ENCODE measurements at regions not wholly inside any gene's neighbourhood (a gene's known extent, or its start where the extent isn't known, plus 50 kb on each side); places are given as distances from the start of the nearest gene placed in this dataset.

- H3K36me3 Mint-ChIP-seq = no peaks in the 10 kb centered on the region
- no peak overlapping the region for H3K27ac Mint-ChIP-seq
- H3K9me3 Mint-ChIP-seq = no peaks in the 10 kb centered on the region
- H3K4me1 Mint-ChIP-seq = no peaks in the 10 kb centered on the region
- H3K4me3 Mint-ChIP-seq = no peak overlapping the region
- peaks cover 4 to 14% (median 6%) of the 10 kb centered on the region in 3 donors for H3K27me3 Mint-ChIP-seq (ENCODE audit: low read depth in 3 of 3)
- no peak for DNase-seq
Observed at GRCh38 chr14:101495827-101496775, 65.2 kb upstream of the DIO3 start.

- Mint-ChIP-seq H3K27ac (no peak overlapping the region), H3K36me3 (no peaks in the 10 kb centered on the region), H3K27me3 (ENCODE audit: low read depth in 3 of 3) (peaks cover 4 to 9% (median 5%) of the 10 kb centered on the region in 3 donors), H3K9me3 (no peaks in the 10 kb centered on the region), H3K4me1 (no peaks in the 10 kb centered on the region), H3K4me3 (no peak overlapping the region)
- no peak for DNase-seq
Observed at GRCh38 chr14:101496776-101497683, 64.3 kb upstream of the DIO3 start.

GRCh38 chr14:101497684-101498525 is 63.4 kb upstream of the DIO3 start:
- Mint-ChIP-seq H3K27ac (no peak overlapping the region), H3K4me1 (no peaks in the 10 kb centered on the region), H3K36me3 (no peaks in the 10 kb centered on the region), H3K27me3 (ENCODE audit: low read depth in 3 of 3) (peaks cover 2 to 13% (median 4%) of the 10 kb centered on the region in 3 donors), H3K4me3 (no peak overlapping the region), H3K9me3 (no peaks in the 10 kb centered on the region)
- no peak for DNase-seq

GRCh38 chr14:101498526-101498860 is 62.8 kb upstream of the DIO3 start:
- Mint-ChIP-seq H3K4me1 (no peaks in the 10 kb centered on the region), H3K27ac (no peak overlapping the region), H3K9me3 (no peaks in the 10 kb centered on the region), H3K36me3 (no peaks in the 10 kb centered on the region), H3K27me3 (ENCODE audit: low read depth in 3 of 3) (peaks cover 2 to 9% (median 4%) of the 10 kb centered on the region in 3 donors), H3K4me3 (no peak overlapping the region)
- DNase-seq = no peak

GRCh38 chr14:101499080-101499479 is 62.2 kb upstream of the DIO3 start:
- Mint-ChIP-seq H3K27ac (no peak overlapping the region), H3K36me3 (no peaks in the 10 kb centered on the region), H3K4me1 (no peaks in the 10 kb centered on the region), H3K4me3 (no peak overlapping the region), H3K27me3 (ENCODE audit: low read depth in 3 of 3) (peaks cover 4 to 12% (median 6%) of the 10 kb centered on the region in 3 donors), H3K9me3 (no peaks in the 10 kb centered on the region)
- no peak for DNase-seq

- H3K4me1 Mint-ChIP-seq = no peaks in the 10 kb centered on the region
- no peak for DNase-seq
- H3K27me3 Mint-ChIP-seq (ENCODE audit: low read depth in 3 of 3) = peaks cover 4 to 12% (median 6%) of the 10 kb centered on the region in 3 donors
- no peaks in the 10 kb centered on the region for H3K36me3 Mint-ChIP-seq
- no peaks in the 10 kb centered on the region for H3K9me3 Mint-ChIP-seq
- H3K27ac Mint-ChIP-seq = no peak overlapping the region
- H3K4me3 Mint-ChIP-seq = no peak overlapping the region
Observed at GRCh38 chr14:101499513-101499912, 61.8 kb upstream of the DIO3 start.

- H3K36me3 Mint-ChIP-seq = no peaks in the 10 kb centered on the region
- no peaks in the 10 kb centered on the region for H3K4me1 Mint-ChIP-seq
- no peak overlapping the region for H3K4me3 Mint-ChIP-seq
- no peak overlapping the region for H3K27ac Mint-ChIP-seq
- DNase-seq = no peak
- peaks cover 4 to 9% (median 6%) of the 10 kb centered on the region in 3 donors for H3K27me3 Mint-ChIP-seq (ENCODE audit: low read depth in 3 of 3)
- H3K9me3 Mint-ChIP-seq = no peaks in the 10 kb centered on the region
Observed at GRCh38 chr14:101500061-101500460, 61.2 kb upstream of the DIO3 start.

GRCh38 chr14:101500681-101501080 is 60.6 kb upstream of the DIO3 start:
- Mint-ChIP-seq H3K4me1 (no peaks in the 10 kb centered on the region), H3K4me3 (no peak overlapping the region), H3K9me3 (no peaks in the 10 kb centered on the region), H3K36me3 (no peaks in the 10 kb centered on the region), H3K27ac (no peak overlapping the region), H3K27me3 (ENCODE audit: low read depth in 3 of 3) (peaks cover 1 to 6% (median 6%) of the 10 kb centered on the region in 3 donors)
- no peak for DNase-seq

GRCh38 chr14:101501341-101501740 is 60.0 kb upstream of the DIO3 start:
- no peaks in the 10 kb centered on the region for H3K36me3 Mint-ChIP-seq
- H3K4me1 Mint-ChIP-seq = no peaks in the 10 kb centered on the region
- no peak overlapping the region for H3K4me3 Mint-ChIP-seq
- H3K27me3 Mint-ChIP-seq (ENCODE audit: low read depth in 3 of 3) = peaks cover 1 to 9% (median 6%) of the 10 kb centered on the region in 3 donors
- no peaks in the 10 kb centered on the region for H3K9me3 Mint-ChIP-seq
- no peak for DNase-seq
- no peak overlapping the region for H3K27ac Mint-ChIP-seq

GRCh38 chr14:101501858-101502615 is 59.3 kb upstream of the DIO3 start:
- Mint-ChIP-seq H3K27ac (no peak overlapping the region), H3K27me3 (ENCODE audit: low read depth in 3 of 3) (peaks cover 1 to 9% (median 6%) of the 10 kb centered on the region in 3 donors), H3K4me3 (no peak overlapping the region), H3K9me3 (no peaks in the 10 kb centered on the region), H3K4me1 (no peaks in the 10 kb centered on the region), H3K36me3 (no peaks in the 10 kb centered on the region)
- no peak for DNase-seq

GRCh38 chr14:101502761-101503392 is 58.4 kb upstream of the DIO3 start:
- H3K27ac Mint-ChIP-seq = no peak overlapping the region
- H3K36me3 Mint-ChIP-seq = no peaks in the 10 kb centered on the region
- DNase-seq = no peak
- peaks cover 0 to 3% (median 0%) of the 10 kb centered on the region in 6 donors for H3K9me3 Mint-ChIP-seq
- H3K4me3 Mint-ChIP-seq = no peak overlapping the region
- H3K4me1 Mint-ChIP-seq = no peaks in the 10 kb centered on the region
- H3K27me3 Mint-ChIP-seq (ENCODE audit: low read depth in 3 of 3) = peaks cover 6 to 9% (median 8%) of the 10 kb centered on the region in 3 donors

GRCh38 chr14:101503431-101504095 is 57.7 kb upstream of the DIO3 start:
- Mint-ChIP-seq H3K27ac (peak overlapping the region in 1 of 6 donors; percentile 46), H3K4me1 (no peaks in the 10 kb centered on the region), H3K9me3 (peaks cover 0 to 3% (median 0%) of the 10 kb centered on the region in 6 donors), H3K36me3 (no peaks in the 10 kb centered on the region), H3K27me3 (ENCODE audit: low read depth in 3 of 3) (peaks cover 7 to 9% (median 8%) of the 10 kb centered on the region in 3 donors), H3K4me3 (no peak overlapping the region)
- no peak for DNase-seq

All from immature natural killer cell (primary cell).